Suprapubic skin (tissue), 4 donors: ENCODE measurements at regions not wholly inside any gene's neighbourhood (a gene's known extent, or its start where the extent isn't known, plus 50 kb on each side); places are given as distances from the start of the nearest gene placed in this dataset.

ENCODE experiments used
- DNase-seq, 2 donors: peaks; one replicate each; pipeline ENCODE4 v3.0.0-alpha.2; 2019; ENCODE audit warnings: low spot score in 2 of 2
- H3K27ac ChIP-seq: fragments of 200-600 bp; sonication (generic); one replicate; pipeline ENCODE4 v1.5.1; 2019
- H3K27me3 ChIP-seq: fragments of 200-600 bp; sonication (generic); one replicate; pipeline ENCODE4 v1.5.1; 2019
- H3K36me3 ChIP-seq: fragments of 200-600 bp; sonication (generic); one replicate; pipeline ENCODE4 v1.5.1; 2019
- H3K4me1 ChIP-seq: fragments of 200-600 bp; sonication (generic); one replicate; pipeline ENCODE4 v1.5.1; 2019
- H3K4me3 ChIP-seq: fragments of 200-600 bp; sonication (generic); one replicate; pipeline ENCODE4 v1.5.1; 2019; ENCODE audit warnings: mild to moderate bottlenecking
- H3K9me3 ChIP-seq: fragments of 200-600 bp; sonication (generic); one replicate; pipeline ENCODE4 v1.5.1; 2019
- CTCF ChIP-seq, 2 donors: fragments of 200-600 bp in 1 of 2; fragments of 450-650 bp in 1 of 2; sonication (generic) in 1 of 2; IDR thresholded peaks; one replicate each; pipeline ENCODE4 v1.5.1; 2016 to 2019; ENCODE audit warnings: antibody characterized with exemption in 2 of 2, mild to moderate bottlenecking in 1 of 2, moderate library complexity in 1 of 2
- EP300 ChIP-seq: sonication (generic); formaldehyde crosslinking; IDR thresholded peaks from one replicate; pipeline ENCODE4 v1.6.1; 2017; ENCODE audit warnings: antibody characterized with exemption
- POLR2A ChIP-seq, 2 donors: fragments of 450-650 bp; IDR thresholded peaks; one replicate each; pipeline ENCODE4 v1.6.1; 2017; ENCODE audit warnings: antibody characterized with exemption in 2 of 2, mild to moderate bottlenecking in 2 of 2, moderate library complexity in 2 of 2
- POLR2AphosphoS5 ChIP-seq, 3 donors: sonication (generic); formaldehyde crosslinking; IDR thresholded peaks; one replicate each; pipeline ENCODE4 v1.6.1; 2017; ENCODE audit warnings: antibody characterized with exemption in 3 of 3
- WGBS: methylation state at CpG from one replicate; pipeline ENCODE4 v1.1.5; 2018; 5-methylcytosine and 5-hydroxymethylcytosine counted together

- no peaks in the 10 kb centered on the region for H3K36me3 ChIP-seq
- no peak for DNase-seq
- no peaks in the 10 kb centered on the region for H3K4me1 ChIP-seq
- WGBS = 90% methylated on average over 10 of the region's 10 CpGs
- no peaks in the 10 kb centered on the region for H3K27me3 ChIP-seq
- no peaks in the 10 kb centered on the region for H3K9me3 ChIP-seq
- H3K27ac ChIP-seq = no peak overlapping the region
- TF ChIP-seq POLR2AphosphoS5 (IDR thresholded peaks at IDR 0.05) (no peak), EP300 (no peak), CTCF (IDR thresholded peaks at IDR 0.05) (no peak), POLR2A (IDR thresholded peaks at IDR 0.05) (no peak)
- H3K4me3 ChIP-seq = no peak overlapping the region
These were observed 237.4 kb downstream of the TBL1XR1 start for GRCh38 chr3:176959867-176960266.

- DNase-seq = no peak
- H3K4me1 ChIP-seq = peaks cover 6% of the 10 kb centered on the region
- no peaks in the 10 kb centered on the region for H3K36me3 ChIP-seq
- no peaks in the 10 kb centered on the region for H3K9me3 ChIP-seq
- no peak overlapping the region for H3K27ac ChIP-seq
- H3K4me3 ChIP-seq = no peak overlapping the region
- H3K27me3 ChIP-seq = no peaks in the 10 kb centered on the region
- TF ChIP-seq CTCF (IDR thresholded peaks at IDR 0.05) (no peak), POLR2AphosphoS5 (IDR thresholded peaks at IDR 0.05) (no peak), POLR2A (IDR thresholded peaks at IDR 0.05) (no peak), EP300 (no peak)
- 98% methylated on average over 2 of the region's 2 CpGs for WGBS
These were observed 238.7 kb downstream of the TBL1XR1 start for GRCh38 chr3:176958560-176958959.

- H3K4me1 ChIP-seq = peaks cover 15% of the 10 kb centered on the region
- no peak overlapping the region for H3K4me3 ChIP-seq
- H3K27ac ChIP-seq = no peak overlapping the region
- no peaks in the 10 kb centered on the region for H3K9me3 ChIP-seq
- TF ChIP-seq POLR2A (IDR thresholded peaks at IDR 0.05) (no peak), CTCF (IDR thresholded peaks at IDR 0.05) (no peak), EP300 (no peak), POLR2AphosphoS5 (IDR thresholded peaks at IDR 0.05) (no peak)
- H3K27me3 ChIP-seq = no peaks in the 10 kb centered on the region
- no peak for DNase-seq
- no peaks in the 10 kb centered on the region for H3K36me3 ChIP-seq
- WGBS = 95% methylated on average over 2 of the region's 2 CpGs
These were observed 242.8 kb downstream of the TBL1XR1 start for GRCh38 chr3:176954517-176954916.

GRCh38 chr3:176953106-176954060 is 243.9 kb downstream of the TBL1XR1 start:
- no peak overlapping the region for H3K27ac ChIP-seq
- DNase-seq = no peak
- H3K27me3 ChIP-seq = no peaks in the 10 kb centered on the region
- H3K4me1 ChIP-seq = peaks cover 15% of the 10 kb centered on the region
- no peak for TF ChIP-seq EP300
- TF ChIP-seq CTCF (IDR thresholded peaks at IDR 0.05) = no peak
- TF ChIP-seq POLR2A (IDR thresholded peaks at IDR 0.05) = no peak
- no peak for TF ChIP-seq POLR2AphosphoS5 (IDR thresholded peaks at IDR 0.05)
- H3K36me3 ChIP-seq = no peaks in the 10 kb centered on the region
- WGBS = 39% methylated on average over 6 of the region's 6 CpGs
- H3K4me3 ChIP-seq = no peak overlapping the region
- H3K9me3 ChIP-seq = no peaks in the 10 kb centered on the region

GRCh38 chr3:176951586-176952292 is 245.5 kb downstream of the TBL1XR1 start:
- TF ChIP-seq EP300 (no peak), POLR2A (IDR thresholded peaks at IDR 0.05) (no peak), CTCF (IDR thresholded peaks at IDR 0.05) (no peak), POLR2AphosphoS5 (IDR thresholded peaks at IDR 0.05) (no peak)
- peaks cover 15% of the 10 kb centered on the region for H3K4me1 ChIP-seq
- no peaks in the 10 kb centered on the region for H3K36me3 ChIP-seq
- 65% methylated on average over 10 of the region's 10 CpGs for WGBS
- H3K4me3 ChIP-seq = no peak overlapping the region
- no peaks in the 10 kb centered on the region for H3K9me3 ChIP-seq
- no peak overlapping the region for H3K27ac ChIP-seq
- no peak for DNase-seq
- no peaks in the 10 kb centered on the region for H3K27me3 ChIP-seq
